Liver (tissue), 8 donors: ENCODE measurements at regions not wholly inside any gene's neighbourhood (a gene's known extent, or its start where the extent isn't known, plus 50 kb on each side); places are given as distances from the start of the nearest gene placed in this dataset.

Source experiments
- DNase-seq: peaks from one replicate; pipeline ENCODE4 v3.0.0-alpha.2; 2017; ENCODE audit warnings: low spot score
- H3K27ac ChIP-seq, 2 donors: one replicate each; pipeline ENCODE4 v1.7.0; 2013; ENCODE audit warnings: inconsistent platforms in 2 of 2, low read length in 2 of 2, control low read depth in 1 of 2, low read depth in 1 of 2, mild to moderate bottlenecking in 1 of 2
- H3K27me3 ChIP-seq, 4 donors: one replicate each; pipeline versions ENCODE4 v1.6.1 to v1.7.0; 2013; ENCODE audit warnings: low read length in 3 of 4, inconsistent platforms in 1 of 4, mild to moderate bottlenecking in 1 of 4, moderate library complexity in 1 of 4; ENCODE audit not compliant: control insufficient read depth in 4 of 4, insufficient read depth in 4 of 4
- H3K36me3 ChIP-seq, 4 donors: one replicate each; pipeline versions ENCODE4 v1.6.1 to v1.7.0; 2013; ENCODE audit warnings: low read length in 3 of 4, mild to moderate bottlenecking in 3 of 4, low read depth in 1 of 4, moderate library complexity in 1 of 4; ENCODE audit not compliant: control insufficient read depth in 4 of 4, insufficient read depth in 3 of 4
- H3K4me1 ChIP-seq, 4 donors: one replicate each; pipeline versions ENCODE4 v1.6.1 to v1.7.0; 2013; ENCODE audit warnings: low read length in 3 of 4, mild to moderate bottlenecking in 3 of 4, moderate library complexity in 1 of 4; ENCODE audit not compliant: control insufficient read depth in 4 of 4, insufficient read depth in 4 of 4
- H3K4me3 ChIP-seq, 3 donors: one replicate each; pipeline versions ENCODE4 v1.6.1 to v1.7.0; 2013; ENCODE audit warnings: low read length in 3 of 3, control low read depth in 1 of 3, low read depth in 1 of 3, mild to moderate bottlenecking in 1 of 3
- H3K9ac ChIP-seq, 2 donors: one replicate each; pipeline ENCODE4 v1.7.0; 2013; ENCODE audit warnings: low read length in 2 of 2, mild to moderate bottlenecking in 2 of 2, moderate library complexity in 2 of 2, control low read depth in 1 of 2, low read depth in 1 of 2
- H3K9me3 ChIP-seq, 4 donors: one replicate each; pipeline versions ENCODE4 v1.6.1 to v1.7.0; 2013; ENCODE audit warnings: low read length in 3 of 4; ENCODE audit not compliant: control insufficient read depth in 4 of 4
- ATF3 ChIP-seq: IDR thresholded peaks from 2 replicates; pipeline ENCODE4 v1.6.1; 2016; ENCODE audit warnings: antibody characterized with exemption
- CTCF ChIP-seq: fragments of 150-350 bp; IDR thresholded peaks from 2 replicates; pipeline ENCODE4 v1.5.1; 2017; ENCODE audit warnings: improper control_type of control experiment, low read depth, low read length; ENCODE audit not compliant: missing input control
- EGR1 ChIP-seq, 2 donors: IDR thresholded peaks; 2 replicates each; pipeline ENCODE4 v1.6.1; 2016 to 2018; ENCODE audit warnings: antibody characterized with exemption in 2 of 2, low read depth in 2 of 2
- FOXA1 ChIP-seq: IDR thresholded peaks from 2 replicates; pipeline ENCODE4 v1.6.1; 2016; ENCODE audit warnings: antibody characterized with exemption
- FOXA2 ChIP-seq: IDR thresholded peaks from 2 replicates; pipeline ENCODE4 v1.6.1; 2016; ENCODE audit warnings: antibody characterized with exemption
- GABPA ChIP-seq, 2 donors: IDR thresholded peaks in 1 of 2; conservative IDR thresholded peaks in 1 of 2; 2 replicates each; pipeline ENCODE4 v1.6.1; 2016; ENCODE audit warnings: antibody characterized with exemption in 2 of 2, mild to moderate bottlenecking in 1 of 2, moderate library complexity in 1 of 2
- HNF4A ChIP-seq, 2 donors: conservative IDR thresholded peaks; 2 replicates each; pipeline ENCODE4 v1.6.1; 2016; ENCODE audit warnings: antibody characterized with exemption in 2 of 2, mild to moderate bottlenecking in 2 of 2
- HNF4G ChIP-seq: IDR thresholded peaks from 2 replicates; pipeline ENCODE4 v1.6.1; 2016; ENCODE audit warnings: antibody characterized with exemption
- JUND ChIP-seq, 2 donors: IDR thresholded peaks; 2 replicates each; pipeline ENCODE4 v1.6.1; 2016; ENCODE audit warnings: antibody characterized with exemption in 2 of 2
- MAX ChIP-seq: IDR thresholded peaks from 2 replicates; pipeline ENCODE4 v1.6.1; 2016; ENCODE audit warnings: antibody characterized with exemption
- NR2F2 ChIP-seq: IDR thresholded peaks from 2 replicates; pipeline ENCODE4 v1.6.1; 2016; ENCODE audit warnings: antibody characterized with exemption
- RAD21 ChIP-seq, 2 donors: IDR thresholded peaks; 2 replicates each; pipeline ENCODE4 v1.6.1; 2016; ENCODE audit warnings: antibody characterized with exemption in 2 of 2, mild to moderate bottlenecking in 2 of 2
- RXRA ChIP-seq, 2 donors: IDR thresholded peaks; 2 replicates each; pipeline ENCODE4 v1.6.1; 2017 to 2018; ENCODE audit warnings: antibody characterized with exemption in 2 of 2, mild to moderate bottlenecking in 1 of 2
- SP1 ChIP-seq: IDR thresholded peaks from 2 replicates; pipeline ENCODE4 v1.6.1; 2018; ENCODE audit warnings: antibody characterized with exemption, mild to moderate bottlenecking
- TAF1 ChIP-seq: conservative IDR thresholded peaks from 2 replicates; pipeline ENCODE4 v1.6.1; 2016; ENCODE audit warnings: antibody characterized with exemption, mild to moderate bottlenecking
- YY1 ChIP-seq: IDR thresholded peaks from 2 replicates; pipeline ENCODE4 v1.6.1; 2016; ENCODE audit warnings: antibody characterized with exemption, mild to moderate bottlenecking
- ZBTB33 ChIP-seq: IDR thresholded peaks from 2 replicates; pipeline ENCODE4 v1.6.1; 2016; ENCODE audit warnings: antibody characterized with exemption
- WGBS: extraction: QIAGEN DNeasy Blood & Tissue Kit; methylation state at CpG from one replicate; pipeline ENCODE4 v1.1.7; 2013; 5-methylcytosine and 5-hydroxymethylcytosine counted together
- TF ChIP-seq, protein P1 (sequence below): IDR thresholded peaks from 2 replicates; pipeline ENCODE4 v1.6.1; 2016; ENCODE audit warnings: antibody characterized with exemption, mild to moderate bottlenecking
- donor health status: healthy.
- donor health status: healthy.
- donor health status: healthy.
- donor health status: healthy.
- donor health status: healthy.

- peaks cover 0 to 6% (median 0%) of the 10 kb centered on the region in 4 donors for H3K27me3 ChIP-seq
- no peak overlapping the region for H3K9ac ChIP-seq
- no peaks in the 10 kb centered on the region for H3K4me1 ChIP-seq
- whole genome bisulfite sequencing, result 5% methylated on average over 7 of the region's 7 CpGs
- no peak overlapping the region for H3K27ac ChIP-seq
- H3K9me3 ChIP-seq, result peaks cover 0 to 2% (median 0%) of the 10 kb centered on the region in 4 donors
- H3K36me3 ChIP-seq, result no peaks in the 10 kb centered on the region
- peak; percentile 36 for DNase-seq
- H3K4me3 ChIP-seq, result no peak overlapping the region
- TF ChIP-seq CTCF, result peak; percentile 59
- TF ChIP-seq RAD21 (IDR thresholded peaks at IDR 0.05), result peak; percentile 72 to 84
- TF ChIP-seq EGR1 (IDR thresholded peaks at IDR 0.05; ENCODE audit: low read depth in 2 of 2), result peak; percentile 28 to 88
- TF ChIP-seq TAF1, result no peak
- no peak for TF ChIP-seq FOXA2
- TF ChIP-seq FOXA1, result no peak
Measured at GRCh38 chr3:137946356-137946973, 63.5 kb upstream of the CLDN18 start.

DNA sequence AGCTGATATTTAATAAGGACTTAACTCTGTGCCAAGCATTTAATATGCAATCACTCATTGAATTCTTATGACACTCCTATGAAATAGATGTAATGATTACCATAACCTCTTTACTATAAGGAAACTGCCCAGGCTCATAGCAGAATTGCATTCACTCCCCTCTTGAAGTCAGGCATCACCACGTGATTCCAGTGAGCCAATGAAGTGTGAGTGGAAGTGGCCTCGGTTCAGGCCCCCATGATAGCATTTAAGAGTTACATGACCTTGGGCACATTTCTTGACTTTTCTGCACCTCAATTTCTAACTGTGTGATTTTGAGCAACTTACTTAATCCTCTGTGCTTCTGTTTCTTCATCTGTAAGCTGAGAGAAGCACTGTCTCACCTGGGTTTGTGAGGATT is 62.8 kb upstream of the CLDN18 start:
- Histone ChIP-seq H3K27me3 (peaks cover 0 to 6% (median 0%) of the 10 kb centered on the region in 4 donors), H3K9ac (no peak overlapping the region), H3K27ac (no peak overlapping the region), H3K4me3 (no peak overlapping the region), H3K4me1 (no peaks in the 10 kb centered on the region), H3K36me3 (no peaks in the 10 kb centered on the region), H3K9me3 (peaks cover 0 to 2% (median 0%) of the 10 kb centered on the region in 4 donors)
- 70% methylated on average over 2 of the region's 2 CpGs for whole genome bisulfite sequencing
- no peak for TF ChIP-seq EGR1 (IDR thresholded peaks at IDR 0.05; ENCODE audit: low read depth in 2 of 2)
- no peak for TF ChIP-seq JUND (IDR thresholded peaks at IDR 0.05)
- no peak for TF ChIP-seq HNF4G
- no peak for TF ChIP-seq TAF1
- TF ChIP-seq CTCF, result no peak
- TF ChIP-seq NR2F2, result no peak
- no peak for TF ChIP-seq RXRA (IDR thresholded peaks at IDR 0.05)
- TF ChIP-seq ATF3, result no peak
- no peak for TF ChIP-seq MAX
- TF ChIP-seq ZBTB33, result no peak
- no peak for TF ChIP-seq HNF4A (conservative IDR thresholded peaks at IDR 0.05)
- no peak for TF ChIP-seq SP1
- TF ChIP-seq, protein P1, sequence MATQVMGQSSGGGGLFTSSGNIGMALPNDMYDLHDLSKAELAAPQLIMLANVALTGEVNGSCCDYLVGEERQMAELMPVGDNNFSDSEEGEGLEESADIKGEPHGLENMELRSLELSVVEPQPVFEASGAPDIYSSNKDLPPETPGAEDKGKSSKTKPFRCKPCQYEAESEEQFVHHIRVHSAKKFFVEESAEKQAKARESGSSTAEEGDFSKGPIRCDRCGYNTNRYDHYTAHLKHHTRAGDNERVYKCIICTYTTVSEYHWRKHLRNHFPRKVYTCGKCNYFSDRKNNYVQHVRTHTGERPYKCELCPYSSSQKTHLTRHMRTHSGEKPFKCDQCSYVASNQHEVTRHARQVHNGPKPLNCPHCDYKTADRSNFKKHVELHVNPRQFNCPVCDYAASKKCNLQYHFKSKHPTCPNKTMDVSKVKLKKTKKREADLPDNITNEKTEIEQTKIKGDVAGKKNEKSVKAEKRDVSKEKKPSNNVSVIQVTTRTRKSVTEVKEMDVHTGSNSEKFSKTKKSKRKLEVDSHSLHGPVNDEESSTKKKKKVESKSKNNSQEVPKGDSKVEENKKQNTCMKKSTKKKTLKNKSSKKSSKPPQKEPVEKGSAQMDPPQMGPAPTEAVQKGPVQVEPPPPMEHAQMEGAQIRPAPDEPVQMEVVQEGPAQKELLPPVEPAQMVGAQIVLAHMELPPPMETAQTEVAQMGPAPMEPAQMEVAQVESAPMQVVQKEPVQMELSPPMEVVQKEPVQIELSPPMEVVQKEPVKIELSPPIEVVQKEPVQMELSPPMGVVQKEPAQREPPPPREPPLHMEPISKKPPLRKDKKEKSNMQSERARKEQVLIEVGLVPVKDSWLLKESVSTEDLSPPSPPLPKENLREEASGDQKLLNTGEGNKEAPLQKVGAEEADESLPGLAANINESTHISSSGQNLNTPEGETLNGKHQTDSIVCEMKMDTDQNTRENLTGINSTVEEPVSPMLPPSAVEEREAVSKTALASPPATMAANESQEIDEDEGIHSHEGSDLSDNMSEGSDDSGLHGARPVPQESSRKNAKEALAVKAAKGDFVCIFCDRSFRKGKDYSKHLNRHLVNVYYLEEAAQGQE, result no peak
- no peak for TF ChIP-seq YY1
- TF ChIP-seq FOXA2, result no peak
- no peak for TF ChIP-seq RAD21 (IDR thresholded peaks at IDR 0.05)
- no peak for TF ChIP-seq FOXA1
- no peak for TF ChIP-seq GABPA (IDR thresholded peaks at IDR 0.05 in 1 of 2, conservative IDR thresholded peaks at IDR 0.05 in 1 of 2)
- no peak for DNase-seq
